ENCODE measurements at regions not wholly inside any gene's neighbourhood (a gene's known extent, or its start where the extent isn't known, plus 50 kb on each side); places are given as distances from the start of the nearest gene placed in this dataset.
"Not testable (repeated sequence)": the region's sequence is repeated elsewhere in the genome, so short reads cannot be mapped to it uniquely, and the experiment has no call there.

DNA sequence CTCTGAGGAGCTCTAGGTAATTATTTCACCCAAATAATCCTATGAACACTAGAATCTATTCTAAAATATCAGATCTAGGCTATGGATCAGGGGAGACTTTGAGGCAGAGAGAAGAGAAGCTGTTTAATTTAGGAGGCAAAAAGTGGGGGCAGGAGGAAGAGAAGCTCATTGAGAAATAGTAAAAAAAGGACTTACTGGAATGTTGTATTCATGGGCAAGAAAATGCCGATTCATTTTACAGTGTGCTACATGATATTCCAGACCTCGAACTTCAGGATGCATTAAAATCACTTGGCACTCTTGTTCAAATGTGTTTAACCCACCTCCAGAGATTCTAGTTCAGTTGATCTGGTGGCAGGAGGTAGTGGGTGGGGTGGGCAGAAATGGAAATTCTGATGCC lies 109.5 kb upstream of the ITGB1 start:
- DNase-seq = no peak

DNA sequence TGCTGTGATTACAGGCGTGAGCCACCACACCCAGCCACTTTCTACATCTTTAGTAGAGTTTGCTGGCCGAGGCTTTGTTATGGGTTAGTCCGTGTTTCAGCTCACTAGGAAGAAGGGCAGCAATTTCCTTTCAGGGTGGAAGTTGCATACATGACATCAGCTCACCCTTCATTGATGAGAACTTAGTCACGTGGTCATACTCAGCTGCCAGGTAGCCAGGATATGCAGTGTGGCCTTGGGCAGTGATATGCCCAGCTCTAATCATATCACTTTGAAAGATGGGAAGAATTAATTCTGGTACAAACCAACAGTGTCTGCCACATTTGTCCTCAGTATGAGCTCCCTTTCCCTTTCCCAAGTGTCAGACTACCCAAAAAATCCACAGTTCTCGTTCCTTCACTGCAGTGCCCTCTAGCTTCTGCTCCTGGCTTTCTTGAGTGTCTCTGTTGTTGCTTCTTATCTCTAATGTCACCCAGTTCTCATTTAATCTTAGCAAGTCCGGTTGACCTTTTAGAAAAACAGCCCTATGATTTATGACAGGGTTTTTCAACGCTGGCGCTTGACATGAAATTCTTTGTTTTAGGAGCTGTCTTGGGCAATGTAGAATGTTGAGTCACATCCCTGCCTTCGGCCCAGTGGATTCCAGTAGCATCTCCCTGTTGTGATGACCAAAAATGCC lies 108.7 kb upstream of the ITGB1 start:
- DNase-seq = no peak

DNA sequence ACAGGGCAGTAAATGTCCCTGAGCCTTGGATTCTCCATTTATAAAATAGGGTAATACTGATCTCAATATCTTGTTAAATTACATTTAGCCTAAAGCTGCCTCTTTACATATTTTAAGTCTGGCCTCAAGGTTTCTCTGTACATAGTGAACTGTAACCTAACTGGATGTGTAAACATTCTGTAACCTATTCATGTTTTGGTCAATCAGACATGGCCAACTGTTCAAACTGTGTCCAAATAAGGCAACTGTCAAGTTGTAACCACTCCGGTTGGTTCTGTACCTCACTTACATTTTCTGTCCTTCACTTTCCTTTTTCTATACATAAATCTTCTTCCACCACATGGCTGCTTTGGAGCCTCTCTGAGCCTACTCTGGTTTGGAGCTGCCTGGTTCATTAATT lies 107.1 kb upstream of the ITGB1 start:
- DNase-seq = no peak

DNA sequence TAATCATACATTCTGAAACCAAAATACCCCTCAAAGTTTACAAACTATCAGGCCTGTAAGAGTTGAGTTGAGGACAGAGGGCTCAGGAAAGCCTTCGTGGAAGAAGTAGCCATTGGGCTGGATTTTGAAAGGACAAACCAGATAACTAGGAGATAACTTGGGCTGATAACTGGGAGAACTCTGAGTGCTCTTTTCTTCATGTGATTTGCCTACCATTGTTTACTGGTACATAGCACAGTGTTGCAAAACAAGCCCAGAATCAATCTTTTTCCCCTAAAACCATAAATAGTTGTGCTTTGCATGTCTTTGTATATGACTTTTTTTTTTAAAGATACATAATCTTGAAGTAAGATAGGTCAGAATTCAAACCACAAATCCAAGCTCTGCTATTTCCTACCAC lies 106.7 kb upstream of the ITGB1 start:
- DNase-seq = no peak

DNA sequence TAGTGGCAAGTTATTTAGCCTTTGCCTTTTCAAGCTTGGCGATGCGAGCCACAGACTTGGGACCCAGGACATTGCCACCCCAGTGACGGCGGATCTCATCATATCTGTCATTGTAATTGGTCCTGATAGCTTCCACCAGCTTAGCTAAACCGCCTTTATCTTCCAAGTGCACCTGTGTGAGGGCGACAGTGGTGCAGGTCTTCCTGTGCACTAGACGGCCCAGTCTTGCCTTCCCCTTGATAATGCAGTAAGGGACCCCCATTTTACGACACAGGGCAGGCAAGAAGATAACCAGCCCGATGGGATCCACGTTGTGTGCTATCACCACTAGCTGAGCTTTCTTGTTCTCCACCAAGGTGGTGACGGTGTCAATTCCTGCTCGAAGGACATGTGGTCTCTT lies 99.6 kb upstream of the ITGB1 start:
- DNase-seq = no peak

DNA sequence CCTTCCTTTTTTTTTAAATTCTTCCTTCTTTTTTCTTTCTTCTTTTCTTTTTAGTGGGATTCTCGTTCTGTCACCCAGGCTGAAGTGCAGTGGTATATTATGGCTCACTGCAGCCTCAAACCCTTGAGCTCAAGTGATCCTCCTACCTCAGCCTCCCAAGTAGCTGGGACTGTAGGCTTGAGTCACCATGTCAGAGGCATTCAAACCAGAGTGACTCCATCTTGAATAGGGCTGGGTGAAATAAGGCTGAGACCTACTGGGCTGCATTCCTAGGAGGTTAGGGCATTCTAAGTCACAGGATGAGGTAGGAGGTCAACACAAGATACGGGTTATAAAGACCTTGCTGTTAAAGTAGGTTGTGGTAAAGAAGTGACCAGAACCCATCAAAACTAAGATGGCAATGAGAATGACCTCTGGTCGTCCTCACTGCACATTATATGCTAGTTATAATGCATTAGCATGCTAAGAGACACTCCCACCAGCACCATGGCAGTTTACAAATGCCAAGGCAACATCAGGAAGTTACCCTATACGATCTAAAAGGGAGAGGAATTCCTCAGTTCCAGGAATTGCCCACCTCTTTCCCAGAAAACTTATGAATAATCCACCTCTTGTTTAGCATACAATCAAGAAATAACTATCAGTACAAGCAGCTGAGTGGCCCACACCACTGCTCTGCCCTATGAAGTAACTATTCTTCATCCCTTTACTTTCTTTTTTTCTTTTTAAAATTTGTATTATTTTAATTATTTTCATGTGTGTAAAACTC lies 99.0 kb upstream of the ITGB1 start:
- no peak for DNase-seq

DNA sequence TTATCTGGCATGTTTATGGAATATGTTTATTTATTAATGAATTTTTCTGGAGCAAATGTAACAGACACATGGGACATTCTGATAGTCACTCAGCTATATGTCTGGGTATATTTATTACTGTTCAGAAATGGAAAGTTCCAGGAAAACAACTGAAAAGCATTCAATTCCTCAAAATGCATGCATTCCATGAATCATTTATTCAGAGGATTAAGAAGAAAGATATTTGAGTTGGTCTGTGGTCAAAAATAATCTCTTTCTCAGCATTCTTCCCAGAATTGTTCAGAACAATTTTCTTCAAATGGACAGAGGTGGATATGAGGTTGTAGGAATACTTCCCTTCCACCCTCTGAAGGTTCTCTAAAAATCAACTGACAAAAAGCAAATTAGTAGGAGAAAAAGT lies 97.6 kb upstream of the ITGB1 start:
- no peak for DNase-seq

DNA sequence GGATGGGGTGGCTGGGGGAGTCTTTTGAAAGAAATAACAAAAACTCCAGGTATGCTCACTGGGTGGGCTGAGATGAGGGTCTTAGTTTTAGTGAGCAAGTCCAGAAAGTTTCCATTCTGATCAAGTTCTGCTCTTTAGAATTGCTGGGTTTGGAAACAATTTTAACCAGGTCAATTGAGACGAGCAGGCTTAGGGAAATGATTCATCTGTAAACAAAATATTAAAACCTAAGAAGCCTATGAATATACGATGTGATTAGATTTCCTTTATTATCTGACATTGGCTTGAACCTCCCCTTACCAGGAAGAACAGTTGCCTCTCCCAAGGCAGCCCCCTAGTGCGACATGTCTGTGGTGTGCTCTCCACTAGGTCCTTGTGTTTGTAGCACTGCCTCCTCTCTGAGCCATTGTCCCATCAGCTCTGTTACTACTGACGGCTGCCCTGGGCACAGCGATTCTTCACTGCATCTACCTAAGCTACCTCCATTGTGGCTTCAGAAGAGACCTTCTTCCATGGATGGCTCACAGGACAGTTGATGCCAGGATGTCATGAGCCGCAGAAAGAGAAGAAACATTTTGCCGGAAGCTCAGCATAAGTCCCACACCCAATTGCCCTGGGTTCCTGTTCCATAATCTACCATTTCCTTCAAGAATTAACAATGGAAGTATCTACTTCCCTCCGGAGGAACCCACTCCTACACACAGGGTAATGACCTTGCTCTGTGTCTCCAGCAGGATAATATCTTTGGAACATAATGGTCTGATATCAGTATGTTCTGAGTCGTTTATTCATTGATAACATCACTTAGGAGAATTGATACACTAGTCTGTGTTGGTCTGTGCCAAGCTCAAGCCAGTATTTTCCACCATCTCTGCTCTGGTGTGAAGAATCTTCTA lies 95.1 kb upstream of the ITGB1 start:
- DNase-seq = no peak

DNA sequence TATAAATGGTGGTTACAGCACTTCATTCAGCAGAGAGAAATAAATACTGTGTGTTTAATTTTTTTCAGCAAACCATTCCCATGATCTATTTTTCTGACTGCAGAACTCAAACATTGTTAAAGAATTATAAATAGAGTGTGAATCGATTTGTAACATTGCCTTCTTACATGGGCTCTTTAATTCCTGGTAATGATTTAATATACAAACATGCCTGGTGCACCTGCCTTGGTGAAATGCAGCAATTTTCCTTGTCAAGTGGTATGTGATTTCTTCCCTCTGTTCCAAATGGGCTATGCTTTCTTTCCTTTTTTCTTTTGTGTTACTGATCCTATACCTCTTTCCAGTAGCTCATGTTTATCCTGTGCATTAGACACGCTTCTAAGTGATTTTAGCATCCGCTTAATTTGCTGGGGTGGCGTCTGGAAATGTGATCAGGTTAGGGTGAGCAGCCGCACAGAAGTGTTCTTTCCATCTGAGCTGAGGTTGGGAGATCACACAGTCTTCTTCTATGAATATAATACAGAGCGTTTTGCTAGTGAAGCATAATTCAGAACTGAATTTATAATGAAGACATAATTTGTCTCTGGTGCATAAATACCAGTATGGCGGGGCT lies 94.3 kb upstream of the ITGB1 start:
- no peak for DNase-seq

DNA sequence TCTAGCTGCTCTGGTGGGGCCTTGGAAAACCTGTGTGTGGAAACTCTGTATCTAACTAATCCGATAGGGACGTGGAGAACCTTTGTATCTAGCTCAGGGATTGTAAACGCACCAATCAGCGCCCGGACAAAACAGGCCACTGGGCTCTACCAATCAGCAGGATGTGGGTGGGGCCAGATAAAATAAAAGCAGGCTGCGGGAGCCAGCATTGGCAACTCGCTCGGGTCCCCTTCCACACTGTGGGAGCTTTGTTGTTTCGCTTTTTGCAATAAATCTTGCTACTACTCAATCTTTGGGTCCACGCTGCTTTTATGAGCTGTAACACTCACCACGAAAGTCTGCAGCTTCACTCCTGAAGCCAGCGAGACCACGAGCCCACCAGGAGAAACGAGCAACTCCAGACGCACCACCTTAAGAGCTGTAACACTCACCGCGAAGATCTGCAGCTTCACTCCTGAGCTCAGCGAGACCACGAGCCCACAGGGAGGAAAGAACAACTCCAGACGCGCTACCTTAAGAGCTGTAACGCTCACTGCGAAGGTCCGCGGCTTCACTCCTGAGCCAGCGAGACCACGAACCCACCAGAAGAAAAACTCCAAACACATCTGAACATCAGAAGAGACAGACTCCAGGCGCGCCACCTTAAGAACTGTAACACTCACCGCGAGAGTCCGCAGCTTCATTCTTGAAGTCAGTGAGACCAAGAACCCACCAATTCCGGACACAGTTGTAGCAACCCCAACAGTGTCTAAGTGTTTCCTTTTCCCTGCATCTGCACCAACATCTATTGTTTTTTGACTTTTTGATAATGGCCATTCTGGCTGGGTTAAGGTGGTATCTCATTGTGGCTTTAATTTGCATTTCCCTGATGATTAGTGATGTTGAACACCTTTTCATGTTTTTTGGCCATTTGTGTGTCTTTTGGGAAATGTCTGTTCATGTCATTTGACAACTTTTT lies 92.2 kb upstream of the ITGB1 start:
- DNase-seq = not testable (repeated sequence)

DNA sequence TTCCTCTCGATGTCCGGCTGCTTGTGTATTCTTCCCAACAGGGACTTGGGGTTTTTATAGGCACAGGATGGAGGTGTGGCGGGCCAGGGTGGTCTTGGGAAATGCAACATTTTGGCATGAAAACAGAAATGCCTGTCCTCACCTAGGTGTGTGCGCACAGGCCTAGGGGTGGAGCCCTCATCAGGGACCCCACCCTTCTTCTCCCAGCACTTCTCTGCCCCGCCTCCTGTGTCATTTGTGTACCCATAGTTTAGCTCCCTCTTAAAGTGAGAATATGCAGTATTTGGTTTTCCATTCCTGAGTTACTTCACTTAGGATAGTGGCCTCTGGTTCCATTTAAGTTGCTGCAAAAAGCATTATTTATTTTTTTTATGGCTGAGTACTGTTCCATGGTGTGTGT lies 90.2 kb upstream of the ITGB1 start:
- no peak for DNase-seq

DNA sequence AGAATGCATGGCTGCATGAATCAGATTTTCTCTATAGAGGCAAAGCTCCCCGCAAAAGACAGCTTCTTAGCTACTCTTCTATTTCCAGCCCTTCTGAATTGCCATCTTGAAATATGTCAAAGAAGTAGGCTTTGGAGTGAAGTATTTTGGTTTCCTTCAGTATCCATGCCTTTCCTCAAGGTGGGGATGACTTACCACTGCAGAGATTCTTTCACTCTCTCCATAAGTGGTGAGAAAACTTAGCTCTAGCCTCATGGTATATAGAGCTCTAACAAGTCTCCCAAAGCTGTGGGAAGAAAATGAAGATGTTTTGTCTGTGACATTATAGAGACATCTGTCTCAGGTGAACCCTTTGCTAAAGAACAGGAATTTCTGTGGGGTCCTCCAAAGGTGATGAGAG lies 89.6 kb upstream of the ITGB1 start:
- DNase-seq = no peak

DNA sequence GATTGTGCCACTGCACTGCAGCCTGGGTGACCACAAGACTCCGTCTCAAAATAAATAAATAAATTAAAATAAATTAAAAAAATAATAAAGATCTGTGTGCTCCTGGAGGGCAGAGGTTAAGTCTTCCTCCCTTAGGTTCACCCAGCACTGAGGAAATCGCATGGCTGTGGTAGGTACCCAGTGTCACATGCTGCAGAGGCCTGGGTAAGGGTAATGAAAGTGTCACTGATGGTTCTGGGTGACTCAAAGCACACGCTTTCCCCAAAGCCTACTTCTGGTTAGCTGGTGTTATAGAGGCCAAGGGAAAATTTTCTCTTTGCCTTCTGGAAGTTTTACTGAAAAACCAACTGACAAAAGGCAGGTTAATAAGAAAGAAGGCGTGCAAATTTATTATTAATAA lies 88.8 kb upstream of the ITGB1 start:
- DNase-seq = no peak

DNA sequence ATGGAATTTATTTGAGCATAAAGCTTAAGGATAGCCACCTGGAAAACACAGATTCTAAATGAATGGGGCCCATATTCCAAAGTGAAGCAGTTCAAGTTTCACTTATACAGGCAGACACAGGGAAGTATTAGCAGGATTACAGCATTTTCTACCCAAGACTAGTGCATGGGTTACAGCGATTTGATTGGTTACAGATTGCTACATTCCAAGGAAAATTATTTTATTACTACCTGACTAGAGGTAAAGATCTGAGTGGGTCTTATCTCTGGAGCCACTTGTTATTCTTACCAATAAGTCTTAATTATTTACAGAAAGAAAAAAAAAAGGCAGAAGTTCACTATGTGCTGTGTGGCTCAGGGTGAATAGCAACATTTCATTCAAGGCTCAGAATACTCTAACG lies 87.4 kb upstream of the ITGB1 start:
- no peak for DNase-seq

DNA sequence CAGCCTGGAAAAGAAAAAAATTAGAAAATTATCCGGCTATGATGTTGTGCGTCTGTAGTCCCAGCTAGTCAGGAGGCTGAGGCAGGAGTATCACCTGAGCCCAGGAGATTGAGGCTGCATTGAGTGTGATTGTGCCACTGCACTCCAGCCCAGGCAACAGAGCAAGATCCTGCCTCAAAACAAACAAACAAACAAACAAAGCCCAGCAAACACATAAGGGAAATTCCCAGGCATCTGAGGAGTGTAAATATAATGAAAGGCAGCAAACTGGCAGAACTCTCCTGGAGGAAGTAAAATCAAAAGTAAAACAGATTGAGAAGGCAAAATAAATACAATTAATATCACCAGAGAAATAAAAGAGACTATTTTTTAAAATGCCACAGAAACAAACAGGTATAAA lies 84.5 kb upstream of the ITGB1 start:
- no peak for DNase-seq

DNA sequence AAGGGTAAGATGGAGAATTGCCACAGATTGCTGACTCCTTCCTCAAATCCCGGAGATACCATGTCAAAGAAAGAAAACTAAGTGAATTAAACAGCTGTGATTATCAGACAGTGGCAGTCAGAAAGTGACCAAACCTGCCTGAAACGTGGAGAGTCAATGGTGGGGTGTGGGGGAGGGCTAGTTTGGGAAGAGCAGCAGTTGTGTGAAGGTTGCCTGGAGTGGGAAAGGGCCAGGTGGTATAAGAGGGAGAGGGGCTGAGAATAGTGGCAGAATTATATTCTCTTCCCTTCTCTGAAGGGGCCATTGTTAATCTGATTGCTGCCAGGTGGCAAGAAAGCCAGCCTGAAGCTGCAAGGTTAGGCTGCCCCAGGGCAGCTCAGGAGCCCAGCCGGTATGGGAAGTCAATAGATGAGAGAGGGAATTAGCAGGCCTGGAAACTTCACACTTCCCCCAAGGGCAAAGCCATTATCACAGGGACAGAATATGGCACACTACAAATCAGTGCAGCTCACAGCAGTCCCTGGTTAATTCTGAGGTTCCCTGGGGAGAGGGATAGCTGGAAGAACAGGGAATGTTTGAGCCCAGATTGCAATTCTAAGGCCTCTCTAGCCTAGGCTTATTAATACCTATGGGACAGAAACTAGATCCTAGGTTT lies 83.9 kb upstream of the ITGB1 start:
- no peak for DNase-seq

DNA sequence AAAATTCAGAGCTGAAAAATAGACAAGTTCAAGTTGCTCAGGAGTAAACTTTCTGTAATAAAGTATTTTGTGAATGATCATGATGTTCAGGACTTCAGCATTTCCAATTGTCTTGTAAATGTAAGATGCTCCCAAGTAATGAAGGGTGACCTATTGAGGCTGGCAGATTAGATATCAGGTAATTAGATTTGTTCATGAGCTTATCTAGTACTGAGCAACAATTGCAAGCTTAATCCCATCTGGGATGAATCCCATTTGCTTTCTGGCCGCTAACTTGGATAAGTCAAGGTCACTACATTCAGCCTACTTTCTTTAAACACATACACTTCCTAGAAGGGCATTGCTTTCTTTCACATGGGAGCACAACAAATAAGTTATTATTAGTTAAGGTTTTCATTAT lies 82.4 kb upstream of the ITGB1 start:
- no peak for DNase-seq

DNA sequence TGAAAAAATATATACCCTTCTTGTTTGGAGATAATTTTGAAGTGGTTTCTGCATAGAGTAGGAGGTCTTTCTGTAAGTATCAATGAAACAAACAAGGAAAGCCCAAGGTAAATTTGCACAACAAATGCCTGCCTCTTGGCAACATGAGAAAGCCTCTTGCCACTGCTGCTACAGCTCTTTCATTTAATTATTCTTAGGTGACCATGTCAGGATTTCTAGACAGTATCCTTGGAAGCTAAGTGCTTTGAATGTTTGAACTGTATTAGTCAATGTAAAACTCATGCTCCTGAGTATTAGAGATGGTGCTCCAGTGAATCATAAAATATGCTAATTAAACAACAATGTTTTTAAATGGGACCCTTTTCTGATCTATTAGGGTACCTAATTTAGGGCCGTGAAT lies 81.2 kb upstream of the ITGB1 start:
- no peak for DNase-seq

DNA sequence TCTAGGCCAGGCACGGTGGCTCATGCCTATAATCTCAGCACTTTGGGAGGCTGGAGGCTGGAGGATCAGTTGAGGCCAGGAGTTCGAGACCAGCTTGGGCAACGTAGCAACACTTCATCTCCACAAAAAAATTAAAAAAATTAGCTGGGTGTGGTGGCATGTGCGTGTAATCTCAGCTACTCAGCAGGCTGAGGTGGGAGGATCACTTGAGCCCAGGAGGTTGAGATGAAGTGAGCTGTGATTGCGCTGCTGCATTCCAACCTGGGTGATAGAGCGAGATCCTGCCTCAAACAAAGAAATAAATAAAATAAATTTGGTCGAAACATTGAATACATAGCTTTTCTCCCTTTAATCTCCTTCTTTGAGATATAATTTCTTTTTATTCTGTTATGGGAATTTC lies 80.6 kb upstream of the ITGB1 start:
- no peak for DNase-seq

DNA sequence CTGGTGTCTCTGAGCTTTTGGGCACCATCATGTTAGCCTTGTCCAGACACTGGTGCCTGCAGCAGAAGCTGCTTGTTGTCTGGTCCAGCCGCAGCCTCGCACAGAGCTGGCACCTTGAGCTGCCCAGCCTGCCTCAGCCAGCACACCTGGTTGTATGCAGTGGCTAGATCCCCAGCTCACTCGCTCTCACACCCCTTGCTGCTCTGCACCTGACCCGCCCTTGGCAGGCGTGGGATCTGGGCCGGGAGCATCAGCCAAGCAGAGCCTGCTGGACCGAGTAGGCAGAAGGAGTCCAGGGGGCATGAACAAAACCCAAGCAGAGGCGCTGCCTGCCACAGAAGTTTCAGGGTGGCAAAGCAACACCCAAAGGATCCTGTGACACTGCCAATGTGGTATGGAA lies 79.7 kb upstream of the ITGB1 start:
- DNase-seq = no peak

DNA sequence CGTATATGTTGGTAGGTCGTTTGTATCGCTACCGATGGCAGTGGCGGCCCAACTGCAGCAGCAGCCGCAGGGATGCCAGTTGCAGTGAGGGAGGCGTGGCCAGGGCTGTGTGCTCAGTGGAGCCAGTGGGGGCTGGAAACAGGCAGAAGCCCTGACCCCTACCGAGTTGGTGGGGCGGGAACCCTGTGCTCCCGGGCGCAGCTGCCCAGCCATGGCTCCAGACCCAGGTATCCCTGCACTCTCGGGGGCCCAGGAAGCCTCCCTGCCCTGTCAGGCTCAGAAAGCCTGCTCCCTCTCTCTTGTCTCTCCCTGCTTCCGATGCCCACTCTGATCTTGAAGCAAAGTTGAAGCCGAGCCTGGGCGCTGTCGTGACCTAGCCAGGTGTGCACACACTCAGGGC lies 78.6 kb upstream of the ITGB1 start:
- no peak for DNase-seq

DNA sequence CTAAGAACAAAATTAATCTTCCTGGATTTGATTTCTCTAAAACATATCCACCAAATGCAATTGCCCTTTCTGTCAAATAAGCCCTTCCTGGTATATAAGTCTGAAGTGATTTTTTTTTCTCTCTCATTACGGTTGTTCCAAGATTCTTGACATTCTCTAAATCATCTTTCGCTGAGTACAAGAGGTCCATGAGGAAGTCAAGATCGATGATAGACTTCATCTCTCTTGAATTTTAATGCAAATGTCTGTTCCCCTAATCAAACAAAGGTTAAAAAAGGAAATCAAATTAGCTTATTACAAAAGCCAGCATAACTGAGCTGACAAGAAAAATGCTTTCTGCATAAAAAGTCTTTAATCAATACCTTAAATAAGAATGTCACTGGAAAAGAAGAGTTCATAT lies 77.4 kb upstream of the ITGB1 start:
- no peak for DNase-seq
